Hepatocyte (in vitro differentiated cells): ENCODE measurements at regions not wholly inside any gene's neighbourhood (a gene's known extent, or its start where the extent isn't known, plus 50 kb on each side); places are given as distances from the start of the nearest gene placed in this dataset.

Experiments
- CTCF ChIP-seq: fragments of 200-600 bp; sonication (generic); IDR thresholded peaks from 2 replicates; pipeline ENCODE4 v1.5.1; 2016; ENCODE audit warnings: antibody characterized with exemption, mild to moderate bottlenecking; ENCODE audit not compliant: poor library complexity
- EZH2 ChIP-seq: fragments of 200-600 bp; sonication (generic); IDR thresholded peaks from 2 replicates; pipeline ENCODE4 v1.6.1; 2016; ENCODE audit warnings: antibody characterized with exemption, mild to moderate bottlenecking, borderline replicate concordance

GRCh38 chr12:58358369-58358768 is 417.0 kb downstream of the ATP23 start:
- TF ChIP-seq EZH2 (no peak), CTCF (no peak)
